ENCODE measurements at regions not wholly inside any gene's neighbourhood (a gene's known extent, or its start where the extent isn't known, plus 50 kb on each side); places are given as distances from the start of the nearest gene placed in this dataset.

GRCh38 chr2:5403392-5403791 lies 288.8 kb upstream of the SOX11 start:
- TF ChIP-seq CTCF (conservative IDR thresholded peaks at IDR 0.05) (no peak), ZFX (IDR thresholded peaks at IDR 0.05) (no peak)

Data from C4-2B (cell line).